ENCODE measurements at regions not wholly inside any gene's neighbourhood (a gene's known extent, or its start where the extent isn't known, plus 50 kb on each side); places are given as distances from the start of the nearest gene placed in this dataset.

DNA sequence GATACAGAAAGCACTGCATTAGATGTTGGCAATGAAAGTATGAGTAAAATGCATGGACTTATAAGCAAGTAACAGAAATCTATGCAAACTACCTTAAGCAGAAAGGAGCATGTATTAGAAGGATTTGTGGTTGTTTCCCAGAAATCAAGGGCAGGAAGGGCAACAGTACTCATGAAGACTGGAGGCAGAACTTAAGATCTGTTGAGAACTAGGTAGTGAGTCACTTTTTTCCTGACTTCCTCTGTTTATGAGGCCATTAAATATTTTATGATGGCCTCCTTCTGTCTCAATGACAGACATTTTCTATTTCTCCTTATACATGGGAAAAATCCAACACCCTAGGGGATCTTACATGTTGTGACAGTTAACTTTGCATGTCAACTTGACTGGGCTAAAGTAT, 398.2 kb downstream of the MID1IP1 start:
- Histone ChIP-seq H3K9me3 (ENCODE audit: low read length) (no peaks in the 10 kb centered on the region), H4K20me1 (ENCODE audit: insufficient read depth) (no peaks in the 10 kb centered on the region), H3K9ac (ENCODE audit: low read length) (no peak overlapping the region), H3K36me3 (ENCODE audit: insufficient read depth, low read length) (no peaks in the 10 kb centered on the region), H3K27ac (ENCODE audit: low read length) (no peak overlapping the region), H3K9me2 (ENCODE audit: insufficient read depth, low read length) (no peaks in the 10 kb centered on the region), H3F3A (ENCODE audit: insufficient read depth, low read length, poor library complexity, severe bottlenecking) (no peaks in the 10 kb centered on the region), H3K4me3 (ENCODE audit: low read length) (no peak overlapping the region), H3K27me3 (ENCODE audit: insufficient read depth, low read depth, low read length) (no peaks in the 10 kb centered on the region), H3K79me2 (replicated peaks; ENCODE audit: insufficient read depth, low read length) (no peaks in the 10 kb centered on the region), H3K4me2 (ENCODE audit: low read length) (no peak overlapping the region), H2AFZ (ENCODE audit: low read depth, low read length) (no peak overlapping the region)
- TF ChIP-seq RAD21 (conservative IDR thresholded peaks at IDR 0.05) (no peak), EP300 (conservative IDR thresholded peaks at IDR 0.05; ENCODE audit: poor library complexity, severe bottlenecking) (no peak)

DNA sequence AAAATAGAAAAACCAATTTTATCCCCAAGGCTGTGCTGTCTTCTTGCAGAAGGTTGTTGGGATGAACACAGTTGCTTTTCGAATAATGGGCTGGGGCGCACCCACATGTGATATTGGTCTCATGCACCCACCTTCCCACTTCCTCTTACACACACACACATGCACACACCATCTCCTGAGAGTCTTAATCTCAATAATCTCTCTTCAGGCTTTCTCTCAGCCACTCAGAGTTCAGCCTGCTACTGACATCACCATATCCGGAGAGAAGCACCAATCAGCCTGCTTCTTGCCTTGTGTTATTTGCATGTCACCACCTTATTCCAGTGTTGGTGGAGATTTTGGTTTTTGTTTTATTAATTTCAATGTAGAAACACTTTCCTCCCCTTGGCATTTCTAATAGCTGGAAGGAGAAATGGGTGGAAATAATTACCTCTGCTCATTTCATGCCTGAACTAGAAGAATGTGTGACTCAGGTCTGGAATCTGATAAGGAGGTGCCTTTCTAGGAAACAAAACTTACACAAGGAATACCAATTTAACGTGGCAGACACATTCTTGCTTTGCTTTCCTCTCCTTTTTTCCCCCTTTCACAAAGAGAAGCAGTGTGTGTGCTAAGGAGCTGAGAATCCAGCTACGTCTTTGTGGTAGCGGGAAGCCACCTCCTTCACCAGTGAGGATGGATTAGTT, 400.2 kb downstream of the MID1IP1 start:
- no peaks in the 10 kb centered on the region for H3K27me3 ChIP-seq (ENCODE audit: insufficient read depth, low read depth, low read length)
- no peak overlapping the region for H3K4me2 ChIP-seq (ENCODE audit: low read length)
- H2AFZ ChIP-seq (ENCODE audit: low read depth, low read length) = no peak overlapping the region
- no peak overlapping the region for H3K4me3 ChIP-seq (ENCODE audit: low read length)
- H3K9me2 ChIP-seq (ENCODE audit: insufficient read depth, low read length) = no peaks in the 10 kb centered on the region
- H3F3A ChIP-seq (ENCODE audit: insufficient read depth, low read length, poor library complexity, severe bottlenecking) = no peaks in the 10 kb centered on the region
- no peaks in the 10 kb centered on the region for H4K20me1 ChIP-seq (ENCODE audit: insufficient read depth)
- no peak overlapping the region for H3K27ac ChIP-seq (ENCODE audit: low read length)
- TF ChIP-seq MXI1 (conservative IDR thresholded peaks at IDR 0.05; ENCODE audit: poor library complexity, severe bottlenecking) = no peak
- no peak for TF ChIP-seq SMC3 (conservative IDR thresholded peaks at IDR 0.05; ENCODE audit: poor library complexity)
- TF ChIP-seq TAF1 (IDR thresholded peaks at IDR 0.05; ENCODE audit: low read depth) = no peak
- TF ChIP-seq, protein P1, sequence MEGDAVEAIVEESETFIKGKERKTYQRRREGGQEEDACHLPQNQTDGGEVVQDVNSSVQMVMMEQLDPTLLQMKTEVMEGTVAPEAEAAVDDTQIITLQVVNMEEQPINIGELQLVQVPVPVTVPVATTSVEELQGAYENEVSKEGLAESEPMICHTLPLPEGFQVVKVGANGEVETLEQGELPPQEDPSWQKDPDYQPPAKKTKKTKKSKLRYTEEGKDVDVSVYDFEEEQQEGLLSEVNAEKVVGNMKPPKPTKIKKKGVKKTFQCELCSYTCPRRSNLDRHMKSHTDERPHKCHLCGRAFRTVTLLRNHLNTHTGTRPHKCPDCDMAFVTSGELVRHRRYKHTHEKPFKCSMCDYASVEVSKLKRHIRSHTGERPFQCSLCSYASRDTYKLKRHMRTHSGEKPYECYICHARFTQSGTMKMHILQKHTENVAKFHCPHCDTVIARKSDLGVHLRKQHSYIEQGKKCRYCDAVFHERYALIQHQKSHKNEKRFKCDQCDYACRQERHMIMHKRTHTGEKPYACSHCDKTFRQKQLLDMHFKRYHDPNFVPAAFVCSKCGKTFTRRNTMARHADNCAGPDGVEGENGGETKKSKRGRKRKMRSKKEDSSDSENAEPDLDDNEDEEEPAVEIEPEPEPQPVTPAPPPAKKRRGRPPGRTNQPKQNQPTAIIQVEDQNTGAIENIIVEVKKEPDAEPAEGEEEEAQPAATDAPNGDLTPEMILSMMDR (IDR thresholded peaks at IDR 0.05; ENCODE audit: poor library complexity, severe bottlenecking) = no peak
- no peak for TF ChIP-seq EP300 (conservative IDR thresholded peaks at IDR 0.05; ENCODE audit: poor library complexity, severe bottlenecking)
- TF ChIP-seq POLR2AphosphoS5 (IDR thresholded peaks at IDR 0.05) = no peak
- no peak for TF ChIP-seq RAD21 (conservative IDR thresholded peaks at IDR 0.05)
- TF ChIP-seq, protein P2, sequence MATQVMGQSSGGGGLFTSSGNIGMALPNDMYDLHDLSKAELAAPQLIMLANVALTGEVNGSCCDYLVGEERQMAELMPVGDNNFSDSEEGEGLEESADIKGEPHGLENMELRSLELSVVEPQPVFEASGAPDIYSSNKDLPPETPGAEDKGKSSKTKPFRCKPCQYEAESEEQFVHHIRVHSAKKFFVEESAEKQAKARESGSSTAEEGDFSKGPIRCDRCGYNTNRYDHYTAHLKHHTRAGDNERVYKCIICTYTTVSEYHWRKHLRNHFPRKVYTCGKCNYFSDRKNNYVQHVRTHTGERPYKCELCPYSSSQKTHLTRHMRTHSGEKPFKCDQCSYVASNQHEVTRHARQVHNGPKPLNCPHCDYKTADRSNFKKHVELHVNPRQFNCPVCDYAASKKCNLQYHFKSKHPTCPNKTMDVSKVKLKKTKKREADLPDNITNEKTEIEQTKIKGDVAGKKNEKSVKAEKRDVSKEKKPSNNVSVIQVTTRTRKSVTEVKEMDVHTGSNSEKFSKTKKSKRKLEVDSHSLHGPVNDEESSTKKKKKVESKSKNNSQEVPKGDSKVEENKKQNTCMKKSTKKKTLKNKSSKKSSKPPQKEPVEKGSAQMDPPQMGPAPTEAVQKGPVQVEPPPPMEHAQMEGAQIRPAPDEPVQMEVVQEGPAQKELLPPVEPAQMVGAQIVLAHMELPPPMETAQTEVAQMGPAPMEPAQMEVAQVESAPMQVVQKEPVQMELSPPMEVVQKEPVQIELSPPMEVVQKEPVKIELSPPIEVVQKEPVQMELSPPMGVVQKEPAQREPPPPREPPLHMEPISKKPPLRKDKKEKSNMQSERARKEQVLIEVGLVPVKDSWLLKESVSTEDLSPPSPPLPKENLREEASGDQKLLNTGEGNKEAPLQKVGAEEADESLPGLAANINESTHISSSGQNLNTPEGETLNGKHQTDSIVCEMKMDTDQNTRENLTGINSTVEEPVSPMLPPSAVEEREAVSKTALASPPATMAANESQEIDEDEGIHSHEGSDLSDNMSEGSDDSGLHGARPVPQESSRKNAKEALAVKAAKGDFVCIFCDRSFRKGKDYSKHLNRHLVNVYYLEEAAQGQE (IDR thresholded peaks at IDR 0.05; ENCODE audit: borderline replicate concordance) = no peak
- TF ChIP-seq EZH2 (IDR thresholded peaks at IDR 0.05; ENCODE audit: borderline replicate concordance, insufficient read depth, low read length, poor library complexity, severe bottlenecking) = no peak
- H3K9ac ChIP-seq (ENCODE audit: low read length) = no peak overlapping the region
- H3K9me3 ChIP-seq (ENCODE audit: low read length) = no peaks in the 10 kb centered on the region
- no peaks in the 10 kb centered on the region for H3K79me2 ChIP-seq (replicated peaks; ENCODE audit: insufficient read depth, low read length)
- no peaks in the 10 kb centered on the region for H3K36me3 ChIP-seq (ENCODE audit: insufficient read depth, low read length)
